NCI-H510A (cell line): ENCODE measurements at regions not wholly inside any gene's neighbourhood (a gene's known extent, or its start where the extent isn't known, plus 50 kb on each side); places are given as distances from the start of the nearest gene placed in this dataset.
A peak's percentile ranks its signal among the peaks of the same experiment; 100 is the strongest.
"Not testable (repeated sequence)": the region's sequence is repeated elsewhere in the genome, so short reads cannot be mapped to it uniquely, and the experiment has no call there.

Experiments
- DNase-seq: peaks from one replicate; lab custom pipeline; 2025; lab: John Stamatoyannopoulos, UW

DNA sequence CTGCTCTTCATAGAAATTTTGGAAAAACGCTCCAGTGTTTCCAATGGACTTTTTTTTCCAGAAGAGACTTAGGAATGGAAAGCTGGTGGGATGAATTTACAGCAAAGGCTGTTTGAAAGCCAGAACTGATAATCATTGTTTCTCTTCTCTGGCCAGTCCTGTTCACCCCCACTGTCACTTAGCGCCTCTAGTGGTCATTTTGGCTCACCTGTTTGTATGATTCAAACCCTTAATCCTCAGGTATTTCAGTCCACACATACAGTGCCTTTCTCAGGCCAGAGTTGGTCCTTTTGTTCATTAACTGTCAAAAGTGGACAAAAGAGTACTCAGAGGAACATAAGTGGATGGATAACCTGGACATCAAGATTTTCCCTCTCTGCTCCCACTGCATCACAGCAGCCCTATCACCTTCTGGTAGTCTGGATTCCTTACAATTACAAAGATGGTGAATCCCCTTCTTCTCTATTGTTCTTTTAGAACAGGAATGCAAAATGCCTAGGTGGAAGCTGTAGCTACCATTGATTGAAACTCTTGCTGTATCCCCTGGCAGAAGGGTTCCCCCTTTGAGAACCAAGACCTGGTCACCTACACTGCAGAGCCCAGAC lies 177.6 kb upstream of the OLFM3 start:
- DNase-seq, result no peak

DNA sequence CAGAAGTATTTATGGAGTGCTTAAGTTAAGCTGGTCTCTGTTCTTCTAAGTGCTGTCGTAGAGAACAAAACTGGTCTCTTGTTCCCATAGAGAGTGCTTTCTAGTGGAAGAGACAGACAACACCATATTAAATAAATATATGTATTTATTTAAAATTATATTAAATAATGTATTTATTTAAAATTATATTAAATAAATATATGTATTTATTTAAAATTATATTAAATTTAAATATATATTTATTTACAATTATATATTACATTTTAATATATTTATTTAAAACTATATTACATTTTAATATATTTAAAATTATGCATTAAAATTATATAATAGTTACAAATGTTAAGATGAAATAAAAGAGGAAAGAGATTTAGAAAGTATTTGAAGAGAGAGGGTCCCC lies 175.5 kb upstream of the OLFM3 start:
- no peak for DNase-seq

- DNase-seq, result no peak
Measured at GRCh38 chr1:102163799-102164198, 167.1 kb upstream of the OLFM3 start.

DNA sequence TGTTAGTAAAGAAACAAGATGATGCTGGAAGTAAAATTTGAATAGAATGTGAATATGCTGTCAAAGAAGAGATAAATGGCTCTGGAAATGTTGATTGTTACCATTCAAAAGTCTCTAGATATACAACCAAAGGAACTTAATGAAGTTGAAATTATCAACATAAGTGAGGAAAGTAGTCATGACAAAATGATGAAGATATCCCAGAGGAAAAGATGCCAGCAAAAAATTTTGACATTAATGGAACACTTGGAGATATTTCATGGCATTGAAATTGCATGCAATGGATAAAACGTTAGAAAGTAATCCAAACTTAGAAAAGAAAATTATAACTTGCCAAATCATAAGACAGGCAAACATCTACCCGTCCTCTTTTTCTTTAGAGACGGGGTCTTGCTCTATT lies 154.5 kb upstream of the OLFM3 start:
- DNase-seq, result no peak

DNA sequence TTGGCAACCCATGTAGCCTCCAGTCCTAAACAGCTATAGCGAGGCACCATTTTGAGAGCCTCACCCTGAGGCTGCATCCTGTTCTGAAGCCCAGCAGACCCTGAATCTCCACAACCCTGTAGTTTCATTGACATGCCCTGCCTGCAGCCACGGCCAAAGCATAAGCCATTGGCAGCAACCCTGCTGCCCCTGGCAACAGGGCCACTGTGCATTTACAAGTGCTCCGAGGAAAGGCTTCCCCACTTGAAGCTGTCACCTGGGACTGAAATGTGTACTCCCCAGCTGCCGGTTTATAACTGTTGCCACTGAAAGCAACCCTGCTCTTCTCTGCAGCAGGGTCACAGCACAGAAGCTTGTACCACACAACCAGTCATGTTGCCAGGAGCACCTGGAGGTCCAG lies 124.2 kb upstream of the OLFM3 start:
- peak; percentile 46 for DNase-seq

GRCh38 chr1:102118150-102118549 lies 121.4 kb upstream of the OLFM3 start:
- no peak for DNase-seq

GRCh38 chr1:102110586-102110985 lies 113.9 kb upstream of the OLFM3 start:
- no peak for DNase-seq

DNA sequence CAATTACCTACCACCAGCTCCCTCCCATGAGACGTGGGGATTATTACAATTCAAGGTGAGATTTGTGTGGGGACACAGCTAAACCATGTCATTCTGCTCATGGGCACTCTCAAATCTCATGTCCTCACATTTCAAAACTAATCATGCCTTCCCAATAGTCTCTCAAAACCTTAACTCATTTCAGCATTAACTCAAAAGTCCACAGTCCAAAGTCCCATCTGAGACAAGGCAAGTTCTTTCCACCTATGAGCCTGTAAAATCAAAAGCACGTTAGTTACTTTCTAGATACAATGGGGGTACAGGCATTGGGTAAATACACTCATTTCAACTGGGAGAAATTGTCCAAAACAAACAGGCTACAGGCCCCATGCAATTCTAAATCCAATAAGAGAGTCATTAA lies 112.8 kb upstream of the OLFM3 start:
- DNase-seq, result not testable (repeated sequence)

- no peak for DNase-seq
Measured at GRCh38 chr1:102107441-102107840, 110.7 kb upstream of the OLFM3 start.

DNA sequence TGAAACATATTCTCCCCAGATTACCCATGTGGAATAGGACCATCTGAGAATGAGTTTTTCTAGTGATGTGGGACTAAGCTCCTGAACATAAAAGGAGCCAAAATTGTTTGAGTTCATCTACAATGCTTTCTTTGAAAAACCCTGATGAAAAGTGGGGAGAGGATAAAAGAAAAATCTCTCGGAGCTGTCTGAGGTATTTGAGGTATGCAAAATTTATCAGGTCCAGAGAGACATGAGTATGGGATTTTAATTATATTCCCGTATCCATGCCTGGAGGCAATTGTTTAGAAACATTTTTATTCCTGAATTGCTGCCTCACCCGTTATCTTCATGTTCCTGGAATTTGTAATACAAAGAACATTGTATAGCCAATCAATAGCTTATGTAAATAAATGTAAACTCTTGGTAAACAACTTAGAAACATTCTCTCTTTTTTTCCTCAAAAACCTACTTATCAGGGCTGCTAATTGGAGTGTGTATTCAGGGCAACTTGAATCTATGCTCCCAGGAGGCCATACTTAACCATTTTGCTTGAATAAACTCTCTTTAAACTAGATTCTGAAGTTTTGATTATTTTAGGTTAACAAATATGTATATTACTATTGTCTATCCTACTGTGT lies 109.3 kb upstream of the OLFM3 start:
- DNase-seq, result no peak

DNA sequence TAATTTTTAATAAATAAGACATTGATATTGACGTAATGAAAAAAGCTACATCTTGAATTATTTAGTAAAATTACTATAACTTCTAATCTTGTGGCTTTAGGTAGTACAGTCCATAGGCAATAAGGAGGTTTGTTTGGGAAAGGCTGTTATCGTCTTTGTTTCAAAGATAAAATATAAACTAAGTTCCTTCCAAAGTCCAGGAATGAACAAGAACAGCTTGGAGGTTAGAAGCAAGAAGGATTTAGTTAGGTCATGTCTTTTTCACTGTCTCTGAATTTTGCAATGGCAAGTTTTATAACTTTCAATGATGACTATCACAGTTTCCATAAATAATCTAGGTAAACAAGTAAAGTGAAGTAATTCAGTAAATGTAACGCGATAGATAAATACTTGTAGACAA lies 106.9 kb upstream of the OLFM3 start:
- no peak for DNase-seq

DNA sequence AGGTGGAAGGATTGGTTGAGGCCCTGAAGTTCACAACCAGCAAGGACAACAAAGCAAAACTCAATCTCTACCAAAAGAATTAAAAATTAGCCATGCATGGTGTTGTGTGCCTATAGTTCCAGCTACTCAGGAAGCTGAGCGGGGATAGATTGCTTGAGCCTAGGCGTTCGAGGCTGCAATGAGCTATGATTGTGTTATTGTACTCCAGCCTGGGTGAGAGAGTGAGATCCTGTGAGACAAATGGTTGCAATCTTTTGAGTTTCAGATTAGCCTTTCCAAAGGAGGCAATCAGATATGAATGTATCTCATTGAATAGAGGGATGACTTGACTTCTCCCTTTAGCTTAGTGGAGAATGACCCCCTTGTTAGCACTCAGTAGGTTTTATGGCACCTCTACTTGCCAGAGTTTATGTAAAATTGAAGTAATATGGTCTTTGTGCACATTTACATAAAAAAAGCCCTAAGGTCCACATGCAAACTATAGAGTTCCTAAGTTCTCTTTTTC lies 105.6 kb upstream of the OLFM3 start:
- no peak for DNase-seq

GRCh38 chr1:102100666-102101065 lies 103.9 kb upstream of the OLFM3 start:
- no peak for DNase-seq

- no peak for DNase-seq
Measured at GRCh38 chr1:102099916-102100315, 103.2 kb upstream of the OLFM3 start.

- no peak for DNase-seq
Measured at GRCh38 chr1:102098536-102098935, 101.8 kb upstream of the OLFM3 start.

GRCh38 chr1:102098081-102098480 lies 101.4 kb upstream of the OLFM3 start:
- no peak for DNase-seq

DNA sequence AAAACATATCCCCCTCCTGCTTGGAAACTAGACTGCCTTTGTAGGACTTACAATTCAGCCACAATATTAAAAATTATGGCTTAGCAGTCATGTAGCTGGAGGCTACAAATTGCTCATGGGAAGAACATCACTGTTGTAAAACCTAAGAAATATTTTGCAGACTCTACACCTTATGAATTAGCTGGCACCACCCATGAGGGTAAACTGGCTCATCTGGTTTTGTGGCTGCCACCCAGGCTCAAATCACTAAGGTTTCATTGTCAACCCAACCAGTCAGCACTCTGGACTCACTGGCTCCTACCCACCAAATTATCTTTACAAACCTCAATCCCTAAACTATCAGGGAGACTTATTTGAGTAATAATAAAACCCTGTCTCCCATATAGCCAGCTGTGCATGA lies 100.7 kb upstream of the OLFM3 start:
- DNase-seq, result no peak

- DNase-seq, result no peak
Measured at GRCh38 chr1:102096162-102096561, 99.4 kb upstream of the OLFM3 start.

GRCh38 chr1:102089791-102090190 lies 93.1 kb upstream of the OLFM3 start:
- DNase-seq, result no peak

- DNase-seq, result no peak
Measured at GRCh38 chr1:102085896-102086295, 89.2 kb upstream of the OLFM3 start.

- DNase-seq, result no peak
Measured at GRCh38 chr1:102084771-102085535, 88.2 kb upstream of the OLFM3 start.

- DNase-seq, result no peak
Measured at GRCh38 chr1:102083192-102083591, 86.5 kb upstream of the OLFM3 start.

- DNase-seq, result no peak
Measured at GRCh38 chr1:102074874-102075273, 78.1 kb upstream of the OLFM3 start.
